GM12873 (cell line): ENCODE measurements at regions not wholly inside any gene's neighbourhood (a gene's known extent, or its start where the extent isn't known, plus 50 kb on each side); places are given as distances from the start of the nearest gene placed in this dataset.

Experiments used
- CTCF ChIP-seq: IDR thresholded peaks from 2 replicates; pipeline ENCODE4 v1.5.1; 2012; ENCODE audit warnings: low read depth, mild to moderate bottlenecking, moderate library complexity, low read length, control low read depth; ENCODE audit not compliant: insufficient read depth; ENCODE audit errors: missing control alignments

GRCh38 chr2:14826518-14826917 is 194.0 kb downstream of the LRATD1 start:
- no peak for TF ChIP-seq CTCF

DNA sequence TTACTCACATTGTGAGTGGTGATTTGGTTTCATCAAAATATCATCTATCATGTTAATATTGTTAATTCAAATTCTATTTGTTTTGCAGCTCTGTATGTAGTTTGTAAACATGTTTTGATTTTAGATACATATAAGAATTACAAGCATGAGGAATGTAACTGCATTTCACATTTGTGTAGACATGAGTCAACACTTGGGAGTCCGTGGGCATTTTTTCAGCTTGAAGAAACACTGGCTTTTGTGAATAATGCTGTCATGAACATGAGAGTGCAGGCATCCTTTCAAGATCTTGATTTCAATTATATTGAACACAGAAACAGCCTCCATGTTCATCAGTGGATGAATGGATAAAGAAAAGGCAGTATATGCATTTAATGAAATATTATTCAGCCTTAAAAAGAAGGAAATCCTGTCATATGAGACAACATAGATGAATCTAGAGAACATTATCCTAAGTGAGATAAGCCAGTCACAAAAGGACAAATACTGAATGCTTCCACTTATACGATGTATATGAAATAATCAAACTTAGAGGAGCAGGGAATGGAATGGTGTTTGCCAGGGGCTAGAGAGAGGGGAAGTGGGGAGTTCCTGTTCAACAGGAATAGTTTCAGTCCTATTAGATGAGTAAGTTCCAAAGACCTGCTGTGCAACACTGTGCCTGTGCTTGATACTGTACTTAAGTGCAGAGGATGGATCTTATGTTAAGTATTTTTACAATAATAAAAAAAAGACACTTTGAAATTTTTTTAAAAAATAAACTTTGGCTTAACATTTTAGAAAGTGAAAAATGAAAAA is 194.9 kb downstream of the LRATD1 start:
- TF ChIP-seq CTCF, result no peak

GRCh38 chr2:14828223-14828622 is 195.7 kb downstream of the LRATD1 start:
- no peak for TF ChIP-seq CTCF

DNA sequence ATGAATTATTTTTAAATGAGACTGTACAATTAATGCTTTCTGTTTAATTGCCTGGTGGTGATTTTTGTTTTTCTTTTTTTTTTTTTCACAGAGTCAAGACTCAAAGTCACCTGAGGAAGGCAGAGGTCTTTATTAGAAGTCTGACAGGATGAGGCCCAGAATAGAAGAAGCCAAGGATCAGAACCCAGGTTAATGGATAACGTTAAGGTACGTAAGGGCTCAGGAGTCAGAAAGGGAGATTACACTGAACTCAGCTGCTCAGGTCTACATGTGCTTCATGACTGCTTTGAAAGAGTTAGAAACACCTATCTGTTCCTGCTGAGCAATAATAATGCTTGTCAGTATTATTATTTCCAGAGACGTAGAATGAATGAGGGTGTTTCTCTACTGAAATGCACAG is 196.5 kb downstream of the LRATD1 start:
- TF ChIP-seq CTCF, result no peak

DNA sequence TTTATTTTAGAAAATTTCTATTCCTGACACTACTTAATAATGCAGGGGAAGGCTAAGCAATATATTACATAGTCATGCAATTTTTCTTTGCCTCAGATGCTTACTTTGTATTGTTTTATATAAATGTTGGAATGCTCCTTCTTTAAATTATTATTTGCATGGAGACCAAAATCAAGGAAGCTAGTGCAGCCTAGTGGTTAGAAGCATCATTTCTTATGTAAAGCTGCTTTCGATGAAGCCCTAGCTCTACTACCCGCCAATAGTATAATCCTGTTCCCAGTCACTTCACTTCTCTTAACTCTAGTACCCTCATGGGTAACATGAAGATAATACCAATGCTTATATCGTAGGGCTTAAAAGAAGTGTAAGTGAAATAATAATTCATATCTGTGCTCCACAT is 198.9 kb downstream of the LRATD1 start:
- TF ChIP-seq CTCF, result peak; percentile 3

GRCh38 chr2:14843507-14844204 is 211.1 kb downstream of the LRATD1 start:
- no peak for TF ChIP-seq CTCF

- TF ChIP-seq CTCF, result no peak
Observed at GRCh38 chr2:14855751-14856150, 223.2 kb downstream of the LRATD1 start.
